DOHH2 (cell line): ENCODE measurements at regions not wholly inside any gene's neighbourhood (a gene's known extent, or its start where the extent isn't known, plus 50 kb on each side); places are given as distances from the start of the nearest gene placed in this dataset.

ENCODE experiments used
- CTCF ChIP-seq: fragments of 200-600 bp; sonication (generic); IDR thresholded peaks from one replicate; pipeline ENCODE4 v1.5.1; 2014; ENCODE audit warnings: antibody characterized with exemption, mild to moderate bottlenecking, low read depth, low read length; ENCODE audit not compliant: poor library complexity, severe bottlenecking
- EZH2phosphoT487 ChIP-seq: fragments of 200-600 bp; sonication (generic); IDR thresholded peaks from 2 replicates; pipeline ENCODE4 v1.6.1; 2017; ENCODE audit warnings: borderline replicate concordance, mild to moderate bottlenecking, antibody characterized with exemption, low read length, moderate library complexity, mixed read lengths

GRCh38 chr20:60882836-60883235 is 369.2 kb upstream of the CDH4 start:
- TF ChIP-seq EZH2phosphoT487: no peak
- no peak for TF ChIP-seq CTCF
